BLaER1 treated with 17β-estradiol and CSF1 and Interleukin-3, amounts not matched to agents 10 nM and 100 nM (cell line): ENCODE measurements at regions not wholly inside any gene's neighbourhood (a gene's known extent, or its start where the extent isn't known, plus 50 kb on each side); places are given as distances from the start of the nearest gene placed in this dataset.
"Not testable (repeated sequence)": the region's sequence is repeated elsewhere in the genome, so short reads cannot be mapped to it uniquely, and the experiment has no call there.

Experiments
- H3K27ac ChIP-seq, 11 experiments: shearing (Covaris generic); formaldehyde crosslinking; 2 replicates each; pipeline ENCODE4 v1.8.1; 2022
- H3K27me3 ChIP-seq, 11 experiments: shearing (Covaris generic); formaldehyde crosslinking; 2 replicates each; pipeline ENCODE4 v1.8.1; 2022
- H3K36me3 ChIP-seq, 11 experiments: shearing (Covaris generic); formaldehyde crosslinking; 2 replicates each; pipeline ENCODE4 v1.8.1; 2022
- H3K4me1 ChIP-seq, 10 experiments: shearing (Covaris generic); formaldehyde crosslinking; 2 replicates each; pipeline ENCODE4 v1.8.1; 2022
- H3K4me2 ChIP-seq, 11 experiments: shearing (Covaris generic); formaldehyde crosslinking; 2 replicates each; pipeline ENCODE4 v1.8.1; 2022
- H3K4me3 ChIP-seq, 10 experiments: shearing (Covaris generic); formaldehyde crosslinking; 2 replicates each; pipeline ENCODE4 v1.8.1; 2022
- H3K9ac ChIP-seq, 11 experiments: shearing (Covaris generic); formaldehyde crosslinking; 2 replicates each; pipeline ENCODE4 v1.8.1; 2022
- H3K9me3 ChIP-seq, 11 experiments: shearing (Covaris generic); formaldehyde crosslinking; replicated peaks in 1 of 11; 2 replicates each; pipeline ENCODE4 v1.8.1; 2022
- H4K20me1 ChIP-seq, 11 experiments: shearing (Covaris generic); formaldehyde crosslinking; 2 replicates each; pipeline ENCODE4 v1.8.1; 2022
- Cebpa-rat ChIP-seq, 11 experiments: shearing (Covaris generic); IDR thresholded peaks; 2 replicates each; pipeline ENCODE4 v1.8.1; 2022

DNA sequence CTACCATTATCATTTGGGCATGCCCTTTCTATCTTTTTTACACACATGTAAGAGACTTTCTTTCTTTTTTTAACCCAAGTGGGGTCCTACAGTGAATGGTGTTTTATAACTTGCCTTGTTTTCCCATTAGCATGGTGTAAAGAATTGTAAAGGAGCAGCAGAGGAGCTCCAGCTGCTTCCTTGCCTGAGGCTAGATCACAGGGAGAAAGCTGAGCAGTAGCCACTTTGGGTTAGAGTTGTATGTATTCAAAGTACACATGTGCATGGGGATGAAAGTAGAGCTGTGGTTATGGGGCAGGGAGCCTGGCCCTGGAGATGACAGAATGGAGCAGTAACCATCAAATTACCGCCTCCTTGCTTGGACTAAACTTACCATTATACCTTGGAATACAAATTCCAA, 231.1 kb upstream of the PDZRN3 start:
- no peaks in the 10 kb centered on the region for H3K27me3 ChIP-seq
- H4K20me1 ChIP-seq = no peaks in the 10 kb centered on the region
- H3K27ac ChIP-seq = no peak overlapping the region
- no peak overlapping the region for H3K4me2 ChIP-seq
- H3K36me3 ChIP-seq = no peaks in the 10 kb centered on the region
- no peaks in the 10 kb centered on the region for H3K9me3 ChIP-seq
- no peak overlapping the region for H3K9ac ChIP-seq
- H3K4me1 ChIP-seq = peaks cover 0 to 5% (median 0%) of the 10 kb centered on the region in 10 experiments; a peak in 1 of 20 replicates
- no peak overlapping the region for H3K4me3 ChIP-seq
- no peak for TF ChIP-seq Cebpa-rat (IDR thresholded peaks at IDR 0.05)

GRCh38 chr3:73848173-73848906, 223.6 kb upstream of the PDZRN3 start:
- H3K36me3 ChIP-seq = no peaks in the 10 kb centered on the region
- no peak for TF ChIP-seq Cebpa-rat (IDR thresholded peaks at IDR 0.05)
- H3K27me3 ChIP-seq = no peaks in the 10 kb centered on the region
- peaks cover 0 to 5% (median 0%) of the 10 kb centered on the region in 10 experiments; a peak in 1 of 20 replicates for H3K4me1 ChIP-seq
- H4K20me1 ChIP-seq = no peaks in the 10 kb centered on the region
- H3K9ac ChIP-seq = no peak overlapping the region
- no peaks in the 10 kb centered on the region; a peak in 1 of 22 replicates for H3K9me3 ChIP-seq
- no peak overlapping the region for H3K4me3 ChIP-seq
- H3K4me2 ChIP-seq = no peak overlapping the region
- no peak overlapping the region for H3K27ac ChIP-seq

GRCh38 chr3:73846951-73847350, 222.2 kb upstream of the PDZRN3 start:
- no peak overlapping the region for H3K9ac ChIP-seq
- H3K4me2 ChIP-seq = no peak overlapping the region
- H3K36me3 ChIP-seq = no peaks in the 10 kb centered on the region
- peaks cover 0 to 5% (median 0%) of the 10 kb centered on the region in 10 experiments; a peak in 1 of 20 replicates for H3K4me1 ChIP-seq
- H3K9me3 ChIP-seq = no peaks in the 10 kb centered on the region; a peak in 1 of 22 replicates
- H3K27ac ChIP-seq = no peak overlapping the region
- no peaks in the 10 kb centered on the region for H3K27me3 ChIP-seq
- TF ChIP-seq Cebpa-rat (IDR thresholded peaks at IDR 0.05) = no peak
- no peaks in the 10 kb centered on the region for H4K20me1 ChIP-seq
- no peak overlapping the region for H3K4me3 ChIP-seq

- H3K27ac ChIP-seq = no peak overlapping the region
- peaks cover 18 to 29% (median 20%) of the 10 kb centered on the region in 11 experiments for H3K9me3 ChIP-seq
- H3K4me3 ChIP-seq = no peak overlapping the region
- TF ChIP-seq Cebpa-rat (IDR thresholded peaks at IDR 0.05) = no peak
- H3K27me3 ChIP-seq = no peaks in the 10 kb centered on the region
- no peaks in the 10 kb centered on the region for H3K36me3 ChIP-seq
- no peaks in the 10 kb centered on the region for H4K20me1 ChIP-seq
- no peak overlapping the region for H3K9ac ChIP-seq
- H3K4me1 ChIP-seq = no peaks in the 10 kb centered on the region
- no peak overlapping the region for H3K4me2 ChIP-seq
These were observed 214.3 kb upstream of the PDZRN3 start for GRCh38 chr3:73839032-73839431.

DNA sequence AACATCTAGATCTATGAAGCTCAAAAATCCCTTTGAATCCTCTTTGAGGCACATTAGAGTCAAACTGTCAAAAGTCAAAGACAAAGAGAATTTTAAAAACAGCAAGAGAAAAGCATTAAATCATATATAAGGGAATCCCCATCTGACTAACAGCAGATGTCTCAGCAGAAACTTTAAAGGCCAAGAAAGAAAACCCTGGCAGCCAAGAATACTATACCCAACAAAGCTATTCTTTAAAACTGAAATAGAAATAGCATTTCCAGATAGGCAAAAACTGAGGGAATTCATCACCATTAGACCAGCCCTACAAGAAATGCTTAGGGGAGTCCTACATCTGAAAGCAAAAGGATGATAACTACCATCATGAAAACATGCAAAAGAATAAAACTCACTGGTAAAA, 211.2 kb upstream of the PDZRN3 start:
- H3K9me3 ChIP-seq = peaks cover 18 to 29% (median 20%) of the 10 kb centered on the region in 11 experiments
- no peak overlapping the region for H3K27ac ChIP-seq
- H3K4me3 ChIP-seq = no peak overlapping the region
- H3K27me3 ChIP-seq = no peaks in the 10 kb centered on the region
- no peaks in the 10 kb centered on the region for H3K36me3 ChIP-seq
- H3K9ac ChIP-seq = no peak overlapping the region
- TF ChIP-seq Cebpa-rat (IDR thresholded peaks at IDR 0.05) = no peak
- no peaks in the 10 kb centered on the region for H3K4me1 ChIP-seq
- no peak overlapping the region for H3K4me2 ChIP-seq
- H4K20me1 ChIP-seq = no peaks in the 10 kb centered on the region

DNA sequence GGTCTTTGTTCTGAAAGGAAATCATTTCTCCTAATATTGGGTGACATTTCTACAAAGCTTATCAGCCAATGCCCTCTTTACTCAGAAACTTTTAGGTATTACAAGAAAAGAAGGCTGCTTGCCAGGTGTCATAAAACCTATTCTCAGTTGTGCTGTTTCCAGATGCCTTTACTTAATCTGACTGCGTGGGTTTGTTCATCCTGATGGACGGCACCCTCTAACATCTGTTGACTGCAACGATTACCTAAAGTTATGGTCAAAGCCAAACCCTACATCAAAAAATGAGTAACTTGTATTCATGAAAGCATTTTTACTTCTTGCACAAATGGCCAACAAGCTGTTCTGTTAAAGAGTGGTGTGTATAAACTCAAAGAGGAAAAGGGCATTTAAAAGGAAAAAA, 207.7 kb upstream of the PDZRN3 start:
- no peak for TF ChIP-seq Cebpa-rat (IDR thresholded peaks at IDR 0.05)

DNA sequence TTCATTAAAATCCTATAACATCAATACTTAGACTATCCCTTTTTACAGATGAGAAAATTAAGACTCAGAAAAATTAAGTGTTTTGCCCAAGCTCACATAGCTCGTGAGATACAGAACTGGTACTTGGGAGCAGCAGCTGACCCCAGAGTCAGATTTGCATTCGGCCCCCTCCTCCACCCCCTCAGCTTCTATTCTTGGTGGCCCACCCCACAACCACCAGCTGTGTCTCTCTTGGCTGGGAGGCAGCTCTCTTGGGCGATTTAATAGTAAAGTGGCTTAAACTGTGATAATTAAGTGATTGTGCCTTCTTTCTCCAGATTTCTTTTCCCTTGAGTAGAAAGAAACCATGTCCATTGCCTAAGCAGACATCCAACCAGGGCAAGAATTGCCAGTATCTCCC, 203.6 kb upstream of the PDZRN3 start:
- no peak for TF ChIP-seq Cebpa-rat (IDR thresholded peaks at IDR 0.05)
- Histone ChIP-seq H3K9me3 (no peaks in the 10 kb centered on the region), H3K27me3 (no peaks in the 10 kb centered on the region), H3K4me2 (no peak overlapping the region), H3K27ac (no peak overlapping the region), H3K4me3 (no peak overlapping the region), H3K9ac (no peak overlapping the region), H3K4me1 (no peaks in the 10 kb centered on the region), H3K36me3 (no peaks in the 10 kb centered on the region), H4K20me1 (no peaks in the 10 kb centered on the region)

More for the DNA sequence above, 207.7 kb upstream of the PDZRN3 start:
- no peaks in the 10 kb centered on the region for H4K20me1 ChIP-seq
- H3K27me3 ChIP-seq = no peaks in the 10 kb centered on the region
- H3K36me3 ChIP-seq = no peaks in the 10 kb centered on the region
- H3K4me2 ChIP-seq = no peak overlapping the region
- H3K9me3 ChIP-seq = peaks cover 18 to 29% (median 20%) of the 10 kb centered on the region in 11 experiments
- no peak overlapping the region for H3K4me3 ChIP-seq
- H3K27ac ChIP-seq = no peak overlapping the region
- H3K9ac ChIP-seq = no peak overlapping the region
- no peaks in the 10 kb centered on the region for H3K4me1 ChIP-seq

- Histone ChIP-seq H3K27me3 (no peaks in the 10 kb centered on the region), H3K27ac (no peak overlapping the region), H3K36me3 (no peaks in the 10 kb centered on the region), H3K9me3 (peaks cover 0 to 2% (median 0%) of the 10 kb centered on the region in 11 experiments; a peak in 5 of 22 replicates), H3K4me2 (no peak overlapping the region), H3K4me3 (no peak overlapping the region), H4K20me1 (no peaks in the 10 kb centered on the region), H3K4me1 (no peaks in the 10 kb centered on the region), H3K9ac (no peak overlapping the region)
- TF ChIP-seq Cebpa-rat (IDR thresholded peaks at IDR 0.05) = no peak
These were observed 203.0 kb upstream of the PDZRN3 start for GRCh38 chr3:73827725-73828211.

DNA sequence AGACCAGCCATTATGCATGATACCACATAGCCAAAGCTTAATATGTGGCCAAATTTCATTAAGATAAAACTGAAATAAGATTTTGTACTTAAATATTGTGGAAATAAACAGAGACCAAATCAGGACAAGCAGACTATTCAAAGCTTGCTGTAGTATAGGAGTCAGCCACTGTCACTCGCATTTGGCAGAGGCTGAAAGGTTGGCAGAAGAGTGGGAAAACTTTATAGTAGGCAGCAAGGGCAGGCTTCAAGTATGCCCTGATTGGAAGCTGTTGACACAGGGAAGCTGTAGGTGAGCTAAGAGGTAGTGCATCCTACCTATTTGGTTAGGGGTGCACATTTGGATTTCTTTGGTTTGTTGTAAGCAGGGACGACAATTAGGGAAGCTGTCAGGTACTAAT, 202.5 kb upstream of the PDZRN3 start:
- H3K36me3 ChIP-seq = no peaks in the 10 kb centered on the region
- no peaks in the 10 kb centered on the region for H3K27me3 ChIP-seq
- H3K9me3 ChIP-seq = peaks cover 4 to 8% (median 5%) of the 10 kb centered on the region in 11 experiments
- no peaks in the 10 kb centered on the region for H3K4me1 ChIP-seq
- H3K4me3 ChIP-seq = no peak overlapping the region
- no peak overlapping the region for H3K27ac ChIP-seq
- H3K9ac ChIP-seq = no peak overlapping the region
- TF ChIP-seq Cebpa-rat (IDR thresholded peaks at IDR 0.05) = no peak
- H3K4me2 ChIP-seq = no peak overlapping the region
- H4K20me1 ChIP-seq = no peaks in the 10 kb centered on the region

GRCh38 chr3:73820896-73821295, 196.2 kb upstream of the PDZRN3 start:
- H3K27me3 ChIP-seq, H3K36me3 ChIP-seq, H3K27ac ChIP-seq, H3K9ac ChIP-seq, H3K4me3 ChIP-seq, H4K20me1 ChIP-seq: not testable (repeated sequence)
- peaks cover 0 to 12% (median 0%) of the 10 kb centered on the region in 10 experiments; a peak in 1 of 20 replicates for H3K4me1 ChIP-seq
- peak overlapping the region in 1 of 11 experiments; percentile 24; a peak in 1 of 22 replicates for H3K4me2 ChIP-seq
- peaks cover 15 to 25% (median 17%) of the 10 kb centered on the region in 11 experiments for H3K9me3 ChIP-seq
